ENCODE measurements at regions not wholly inside any gene's neighbourhood (a gene's known extent, or its start where the extent isn't known, plus 50 kb on each side); places are given as distances from the start of the nearest gene placed in this dataset.
A peak's percentile ranks its signal among the peaks of the same experiment; 100 is the strongest.

- DNase-seq (ENCODE audit: low spot score) = no peak
Measured at GRCh38 chr15:39426552-39427532, 154.0 kb upstream of the THBS1 start.

- DNase-seq (ENCODE audit: low spot score) = no peak
Measured at GRCh38 chr15:39427705-39428104, 153.2 kb upstream of the THBS1 start.

- DNase-seq (ENCODE audit: low spot score) = peak; percentile 52
Measured at GRCh38 chr15:39429898-39430357, 151.0 kb upstream of the THBS1 start.

- no peak for DNase-seq (ENCODE audit: low spot score)
Measured at GRCh38 chr15:39430389-39430788, 150.5 kb upstream of the THBS1 start.

- DNase-seq (ENCODE audit: low spot score) = no peak
Measured at GRCh38 chr15:39431376-39431775, 149.5 kb upstream of the THBS1 start.

- no peak for DNase-seq (ENCODE audit: low spot score)
Measured at GRCh38 chr15:39432026-39432425, 148.9 kb upstream of the THBS1 start.

- DNase-seq (ENCODE audit: low spot score) = no peak
Measured at GRCh38 chr15:39432912-39433348, 147.9 kb upstream of the THBS1 start.

GRCh38 chr15:39433376-39433775, 147.5 kb upstream of the THBS1 start:
- no peak for DNase-seq (ENCODE audit: low spot score)

GRCh38 chr15:39434163-39434562, 146.7 kb upstream of the THBS1 start:
- DNase-seq (ENCODE audit: low spot score) = no peak

GRCh38 chr15:39434751-39435238, 146.1 kb upstream of the THBS1 start:
- no peak for DNase-seq (ENCODE audit: low spot score)

- DNase-seq (ENCODE audit: low spot score) = no peak
Measured at GRCh38 chr15:39435244-39435643, 145.6 kb upstream of the THBS1 start.

- DNase-seq (ENCODE audit: low spot score) = no peak
Measured at GRCh38 chr15:39438260-39438659, 142.6 kb upstream of the THBS1 start.

- DNase-seq (ENCODE audit: low spot score) = no peak
Measured at GRCh38 chr15:39438799-39439592, 141.9 kb upstream of the THBS1 start.

GRCh38 chr15:39442898-39443297, 138.0 kb upstream of the THBS1 start:
- no peak for DNase-seq (ENCODE audit: low spot score)

- no peak for DNase-seq (ENCODE audit: low spot score)
Measured at GRCh38 chr15:39443659-39444219, 137.1 kb upstream of the THBS1 start.

- DNase-seq (ENCODE audit: low spot score) = no peak
Measured at GRCh38 chr15:39444735-39445470, 136.0 kb upstream of the THBS1 start.

GRCh38 chr15:39445931-39446330, 134.9 kb upstream of the THBS1 start:
- DNase-seq (ENCODE audit: low spot score) = no peak

- no peak for DNase-seq (ENCODE audit: low spot score)
Measured at GRCh38 chr15:39447346-39447745, 133.5 kb upstream of the THBS1 start.

GRCh38 chr15:39447881-39448280, 133.0 kb upstream of the THBS1 start:
- DNase-seq (ENCODE audit: low spot score) = no peak

- no peak for DNase-seq (ENCODE audit: low spot score)
Measured at GRCh38 chr15:39448409-39448808, 132.5 kb upstream of the THBS1 start.

GRCh38 chr15:39451121-39451688, 129.7 kb upstream of the THBS1 start:
- DNase-seq (ENCODE audit: low spot score) = no peak
